Body of pancreas (tissue), 4 donors: ENCODE measurements at regions not wholly inside any gene's neighbourhood (a gene's known extent, or its start where the extent isn't known, plus 50 kb on each side); places are given as distances from the start of the nearest gene placed in this dataset.

ENCODE experiments used
- ATAC-seq: fragments of 150-250 bp; one replicate; pipeline ENCODE4 v1.9.1; 2016
- DNase-seq, 4 donors: peaks; one replicate each; pipeline ENCODE4 v3.0.0-alpha.2; 2019
- H3K27ac ChIP-seq, 4 donors: fragments of 200-600 bp; sonication (generic); 1 replicate in 3 of 4; 2 replicates in 1 of 4; pipeline versions ENCODE4 v1.5.1 to v1.6.1; 2016 to 2019; ENCODE audit warnings: mild to moderate bottlenecking in 1 of 4, mixed read lengths in 1 of 4, moderate library complexity in 1 of 4
- H3K27me3 ChIP-seq, 2 donors: fragments of 200-600 bp; sonication (generic); one replicate each; pipeline ENCODE4 v1.6.0; 2016; ENCODE audit warnings: mild to moderate bottlenecking in 1 of 2
- H3K36me3 ChIP-seq, 2 donors: fragments of 200-600 bp; sonication (generic); replicated peaks in 1 of 2; 2 replicates each; pipeline ENCODE4 v1.5.1; 2016; ENCODE audit warnings: low read depth in 2 of 2; ENCODE audit not compliant: insufficient read depth in 1 of 2
- H3K4me1 ChIP-seq: fragments of 200-600 bp; sonication (generic); one replicate; pipeline ENCODE4 v1.6.0; 2016
- H3K4me3 ChIP-seq, 2 donors: fragments of 200-600 bp; sonication (generic); 1 replicate in 1 of 2; 2 replicates in 1 of 2; pipeline ENCODE4 v1.5.1; 2016 to 2019
- H3K9me3 ChIP-seq, 3 donors: fragments of 200-600 bp; sonication (generic); 1 replicate in 2 of 3; 2 replicates in 1 of 3; pipeline ENCODE4 v1.5.1; 2016
- POLR2A ChIP-seq, 3 donors: fragments of 450-650 bp; IDR thresholded peaks; one replicate each; pipeline ENCODE4 v1.6.1; 2016; ENCODE audit warnings: antibody characterized with exemption in 3 of 3, mild to moderate bottlenecking in 2 of 3
- WGBS, 2 donors: methylation state at CpG; one replicate each; pipeline ENCODE4 v1.1.5; 2017; 5-methylcytosine and 5-hydroxymethylcytosine counted together
- intact Hi-C: fragments of 100-400 bp; cut with DNase I; formaldehyde crosslinking; loops from one replicate; pipeline ENCODE4 v1.15.1; 2023
- TF ChIP-seq, protein P1 (sequence below), 7 experiments: fragments of 450-650 bp in 4 of 7; fragments of 200-600 bp in 3 of 7; sonication (generic) in 3 of 7; IDR thresholded peaks; one replicate each; pipeline ENCODE4 v1.5.1; 2016 to 2019; ENCODE audit warnings: antibody characterized with exemption in 7 of 7

- 83% methylated on average over 3 of the region's 3 CpGs for WGBS, 2 donors
- H3K27ac ChIP-seq = no peak overlapping the region
- ATAC-seq = no peak
- no peaks in the 10 kb centered on the region for H3K4me1 ChIP-seq
- H3K27me3 ChIP-seq = no peaks in the 10 kb centered on the region
- H3K9me3 ChIP-seq = no peaks in the 10 kb centered on the region
- DNase-seq = no peak
- no peak for TF ChIP-seq POLR2A (IDR thresholded peaks at IDR 0.05)
- TF ChIP-seq, protein P1, sequence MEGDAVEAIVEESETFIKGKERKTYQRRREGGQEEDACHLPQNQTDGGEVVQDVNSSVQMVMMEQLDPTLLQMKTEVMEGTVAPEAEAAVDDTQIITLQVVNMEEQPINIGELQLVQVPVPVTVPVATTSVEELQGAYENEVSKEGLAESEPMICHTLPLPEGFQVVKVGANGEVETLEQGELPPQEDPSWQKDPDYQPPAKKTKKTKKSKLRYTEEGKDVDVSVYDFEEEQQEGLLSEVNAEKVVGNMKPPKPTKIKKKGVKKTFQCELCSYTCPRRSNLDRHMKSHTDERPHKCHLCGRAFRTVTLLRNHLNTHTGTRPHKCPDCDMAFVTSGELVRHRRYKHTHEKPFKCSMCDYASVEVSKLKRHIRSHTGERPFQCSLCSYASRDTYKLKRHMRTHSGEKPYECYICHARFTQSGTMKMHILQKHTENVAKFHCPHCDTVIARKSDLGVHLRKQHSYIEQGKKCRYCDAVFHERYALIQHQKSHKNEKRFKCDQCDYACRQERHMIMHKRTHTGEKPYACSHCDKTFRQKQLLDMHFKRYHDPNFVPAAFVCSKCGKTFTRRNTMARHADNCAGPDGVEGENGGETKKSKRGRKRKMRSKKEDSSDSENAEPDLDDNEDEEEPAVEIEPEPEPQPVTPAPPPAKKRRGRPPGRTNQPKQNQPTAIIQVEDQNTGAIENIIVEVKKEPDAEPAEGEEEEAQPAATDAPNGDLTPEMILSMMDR (IDR thresholded peaks at IDR 0.05) = no peak
- H3K4me3 ChIP-seq = no peak overlapping the region
- no peaks in the 10 kb centered on the region for H3K36me3 ChIP-seq
- intact Hi-C loops = no loop called here
Measured at GRCh38 chr4:133863153-133863552, 338.4 kb downstream of the PABPC4L start.

GRCh38 chr4:133856731-133857355 lies 344.7 kb downstream of the PABPC4L start:
- DNase-seq (no peak), ATAC-seq (no peak)
- H3K27me3 ChIP-seq = no peaks in the 10 kb centered on the region
- intact Hi-C loops = no loop called here
- no peaks in the 10 kb centered on the region for H3K9me3 ChIP-seq
- TF ChIP-seq POLR2A (IDR thresholded peaks at IDR 0.05) = no peak
- TF ChIP-seq, protein P1 (IDR thresholded peaks at IDR 0.05) = no peak
- no peak overlapping the region for H3K27ac ChIP-seq
- H3K4me3 ChIP-seq = no peak overlapping the region
- H3K36me3 ChIP-seq = no peaks in the 10 kb centered on the region
- no peaks in the 10 kb centered on the region for H3K4me1 ChIP-seq

GRCh38 chr4:133855001-133855400 lies 346.6 kb downstream of the PABPC4L start:
- whole genome bisulfite sequencing, 2 donors = 73 to 76% methylated on average over 4 of the region's 4 CpGs

DNA sequence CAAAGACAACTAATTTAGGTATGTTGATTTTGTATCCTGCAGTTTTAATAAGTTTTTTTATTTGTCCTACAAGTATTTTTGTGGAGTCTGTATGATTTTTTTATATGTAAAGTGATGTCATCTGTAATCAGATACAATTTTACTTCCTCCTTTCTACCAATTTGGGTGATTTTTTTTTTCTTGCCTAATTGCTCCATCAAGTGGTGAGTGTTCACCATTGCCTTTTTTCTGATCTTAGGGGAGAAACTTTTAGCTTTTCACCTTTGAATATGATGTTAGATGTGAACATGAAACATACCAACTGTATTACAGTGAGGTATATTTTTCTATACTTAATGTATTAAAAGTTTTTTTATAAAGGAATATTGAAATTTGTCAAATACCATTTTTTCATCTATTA lies 362.3 kb downstream of the PABPC4L start:
- intact Hi-C loops = no loop called here
- Histone ChIP-seq H3K4me1 (no peaks in the 10 kb centered on the region), H3K36me3 (no peaks in the 10 kb centered on the region), H3K27me3 (no peaks in the 10 kb centered on the region), H3K4me3 (no peak overlapping the region), H3K9me3 (no peaks in the 10 kb centered on the region), H3K27ac (no peak overlapping the region)
- DNase-seq = no peak
- ATAC-seq = no peak
- no peak for TF ChIP-seq POLR2A (IDR thresholded peaks at IDR 0.05)
- TF ChIP-seq, protein P1 (IDR thresholded peaks at IDR 0.05) = no peak

More at GRCh38 chr4:133855001-133855400, 346.6 kb downstream of the PABPC4L start:
- no peak overlapping the region for H3K4me3 ChIP-seq
- no peaks in the 10 kb centered on the region for H3K27me3 ChIP-seq
- TF ChIP-seq POLR2A (IDR thresholded peaks at IDR 0.05) = no peak
- TF ChIP-seq, protein P1 (IDR thresholded peaks at IDR 0.05) = no peak
- H3K9me3 ChIP-seq = no peaks in the 10 kb centered on the region
- ATAC-seq (no peak), DNase-seq (no peak)
- no peak overlapping the region for H3K27ac ChIP-seq
- intact Hi-C loops = no loop called here
- no peaks in the 10 kb centered on the region for H3K36me3 ChIP-seq
- H3K4me1 ChIP-seq = no peaks in the 10 kb centered on the region

DNA sequence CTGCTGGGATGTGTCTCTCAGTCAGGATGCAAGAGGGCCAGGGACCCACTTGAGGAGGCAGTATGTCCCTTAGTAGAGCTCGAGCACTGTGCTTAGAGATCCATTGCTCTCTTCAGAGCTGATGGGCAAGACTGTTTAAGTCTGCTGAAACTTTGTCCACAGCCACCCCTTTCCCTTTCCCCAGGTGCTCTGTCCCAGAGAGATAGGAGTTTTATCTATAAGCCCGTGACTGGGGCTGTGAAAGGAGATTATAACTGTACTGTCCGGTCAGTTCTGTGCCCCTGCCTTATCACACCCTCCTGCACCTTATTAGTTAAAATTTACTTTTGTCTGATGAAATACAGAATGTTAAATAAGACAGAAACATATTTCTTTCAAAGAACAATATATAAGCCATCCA lies 378.4 kb downstream of the PABPC4L start:
- WGBS, 2 donors = 40 to 41% methylated on average over 3 of the region's 3 CpGs

More for the DNA sequence above, 378.4 kb downstream of the PABPC4L start:
- no peaks in the 10 kb centered on the region for H3K27me3 ChIP-seq
- H3K4me3 ChIP-seq = no peak overlapping the region
- H3K36me3 ChIP-seq = no peaks in the 10 kb centered on the region
- intact Hi-C loops = no loop called here
- no peaks in the 10 kb centered on the region for H3K9me3 ChIP-seq
- TF ChIP-seq, protein P1 (IDR thresholded peaks at IDR 0.05) = no peak
- no peak for TF ChIP-seq POLR2A (IDR thresholded peaks at IDR 0.05)
- no peaks in the 10 kb centered on the region for H3K4me1 ChIP-seq
- no peak for DNase-seq
- ATAC-seq = no peak
- H3K27ac ChIP-seq = no peak overlapping the region
